ENCODE measurements at regions not wholly inside any gene's neighbourhood (a gene's known extent, or its start where the extent isn't known, plus 50 kb on each side); places are given as distances from the start of the nearest gene placed in this dataset.

DNA sequence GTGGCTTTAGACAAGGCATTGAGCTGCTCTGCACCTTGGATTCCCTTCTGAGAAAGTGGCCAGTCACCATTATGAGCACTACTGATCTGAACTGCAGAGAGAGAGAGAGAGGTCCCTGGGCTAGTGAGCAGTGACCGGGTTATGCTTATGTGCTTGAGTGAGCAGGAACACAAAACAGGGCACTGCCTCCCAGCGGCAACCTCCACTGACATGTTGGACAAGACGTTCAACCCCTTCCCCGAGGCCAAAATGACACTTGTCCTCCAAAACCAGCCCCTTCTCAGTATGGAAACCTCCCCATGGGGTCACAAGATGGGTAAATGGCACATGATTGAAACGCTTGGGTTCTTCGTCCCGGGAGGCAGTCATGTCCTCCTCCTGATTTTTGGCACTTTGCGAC lies 339.4 kb upstream of the ZMIZ1 start:
- TF ChIP-seq CTCF (IDR thresholded peaks at IDR 0.05; ENCODE audit: unreplicated experiment): no peak
- BruUV-seq (replicated peaks): no TSS peak
- intact Hi-C loops (cut with micrococcal nuclease; ENCODE audit: unreplicated experiment): no loop called here
- DNase-seq: no peak
- Mint-ChIP-seq H3K36me3 (ENCODE audit: insufficient read depth, unreplicated experiment) (no peaks in the 10 kb centered on the region), H3K4me1 (ENCODE audit: low read depth, unreplicated experiment) (no peaks in the 10 kb centered on the region), H3K4me3 (ENCODE audit: low read depth, unreplicated experiment) (no peak overlapping the region), H3K27me3 (ENCODE audit: unreplicated experiment) (peaks cover 94% of the 10 kb centered on the region), H3K27ac (ENCODE audit: unreplicated experiment) (no peak overlapping the region), H3K9me3 (ENCODE audit: low read depth, unreplicated experiment) (no peaks in the 10 kb centered on the region)
- CTCF ChIA-PET: no interaction called here

- intact Hi-C loops (cut with micrococcal nuclease; ENCODE audit: unreplicated experiment): no loop called here
- peaks cover 94% of the 10 kb centered on the region for H3K27me3 Mint-ChIP-seq (ENCODE audit: unreplicated experiment)
- CTCF ChIA-PET: interaction anchor here (0.7 kb wide), 1 partner anchor 523 kb away, joined by 3 read pairs; no protein-coding TSS in a partner anchor
- no peak overlapping the region for H3K4me3 Mint-ChIP-seq (ENCODE audit: low read depth, unreplicated experiment)
- TF ChIP-seq CTCF (IDR thresholded peaks at IDR 0.05; ENCODE audit: unreplicated experiment): no peak
- BruUV-seq (replicated peaks): no TSS peak
- no peak overlapping the region for H3K27ac Mint-ChIP-seq (ENCODE audit: unreplicated experiment)
- DNase-seq: no peak
- H3K9me3 Mint-ChIP-seq (ENCODE audit: low read depth, unreplicated experiment): no peaks in the 10 kb centered on the region
- no peaks in the 10 kb centered on the region for H3K4me1 Mint-ChIP-seq (ENCODE audit: low read depth, unreplicated experiment)
- H3K36me3 Mint-ChIP-seq (ENCODE audit: insufficient read depth, unreplicated experiment): no peaks in the 10 kb centered on the region
Observed at GRCh38 chr10:78729800-78730199, 339.0 kb upstream of the ZMIZ1 start.

DNA sequence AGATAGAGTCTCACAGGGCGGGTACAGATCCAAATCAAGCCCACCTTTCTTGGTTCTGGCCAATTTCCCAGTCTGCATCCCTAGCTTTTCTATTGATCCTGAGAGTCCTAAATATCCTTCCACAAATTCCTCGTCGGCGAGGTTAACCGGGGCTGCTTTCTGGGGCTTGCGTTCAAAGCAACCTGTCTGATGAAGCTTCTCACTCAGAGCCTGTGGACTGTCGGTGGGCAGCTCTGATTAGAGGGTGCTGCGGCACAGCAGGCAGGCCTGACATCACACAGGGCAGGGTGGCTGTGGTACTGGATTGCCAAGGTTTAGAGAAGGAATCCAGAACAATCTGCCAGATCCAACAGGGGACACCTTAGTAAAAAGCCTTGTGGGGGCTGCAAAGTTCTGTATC lies 338.0 kb upstream of the ZMIZ1 start:
- Mint-ChIP-seq H3K4me3 (ENCODE audit: low read depth, unreplicated experiment) (no peak overlapping the region), H3K9me3 (ENCODE audit: low read depth, unreplicated experiment) (no peaks in the 10 kb centered on the region), H3K27ac (ENCODE audit: unreplicated experiment) (no peak overlapping the region), H3K36me3 (ENCODE audit: insufficient read depth, unreplicated experiment) (no peaks in the 10 kb centered on the region), H3K27me3 (ENCODE audit: unreplicated experiment) (peaks cover 94% of the 10 kb centered on the region), H3K4me1 (ENCODE audit: low read depth, unreplicated experiment) (no peaks in the 10 kb centered on the region)
- DNase-seq: no peak
- CTCF ChIA-PET: no interaction called here
- BruUV-seq (replicated peaks): no TSS peak
- intact Hi-C loops (cut with micrococcal nuclease; ENCODE audit: unreplicated experiment): no loop called here
- no peak for TF ChIP-seq CTCF (IDR thresholded peaks at IDR 0.05; ENCODE audit: unreplicated experiment)

GRCh38 chr10:78731675-78732074 lies 337.1 kb upstream of the ZMIZ1 start:
- Mint-ChIP-seq H3K36me3 (ENCODE audit: insufficient read depth, unreplicated experiment) (no peaks in the 10 kb centered on the region), H3K27ac (ENCODE audit: unreplicated experiment) (no peak overlapping the region), H3K9me3 (ENCODE audit: low read depth, unreplicated experiment) (no peaks in the 10 kb centered on the region), H3K4me1 (ENCODE audit: low read depth, unreplicated experiment) (no peaks in the 10 kb centered on the region), H3K4me3 (ENCODE audit: low read depth, unreplicated experiment) (no peak overlapping the region), H3K27me3 (ENCODE audit: unreplicated experiment) (peaks cover 94% of the 10 kb centered on the region)
- TF ChIP-seq CTCF (IDR thresholded peaks at IDR 0.05; ENCODE audit: unreplicated experiment): no peak
- intact Hi-C loops (cut with micrococcal nuclease; ENCODE audit: unreplicated experiment): no loop called here
- no TSS peak for BruUV-seq (replicated peaks)
- CTCF ChIA-PET: no interaction called here
- DNase-seq: no peak

DNA sequence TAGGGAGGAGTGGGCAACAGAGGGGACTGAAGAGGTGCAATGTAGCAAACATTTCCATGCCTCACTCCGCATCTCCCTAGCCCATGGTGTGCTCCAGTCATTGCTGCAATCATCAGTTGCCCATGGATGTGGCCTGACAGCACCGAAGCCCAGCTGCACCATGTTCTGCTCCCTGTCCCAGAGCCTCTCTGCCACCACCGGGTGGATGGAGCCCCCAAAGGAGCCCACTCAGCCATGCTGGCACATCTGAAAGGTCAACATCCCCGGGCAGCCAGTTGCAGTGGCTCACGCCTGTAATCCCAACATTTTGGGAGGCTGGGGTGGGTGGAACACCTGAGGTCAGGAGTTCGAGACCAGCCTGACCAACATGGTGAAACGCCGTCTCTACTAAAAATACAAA lies 336.4 kb upstream of the ZMIZ1 start:
- DNase-seq: no peak
- no peak for TF ChIP-seq CTCF (IDR thresholded peaks at IDR 0.05; ENCODE audit: unreplicated experiment)
- H3K27ac Mint-ChIP-seq (ENCODE audit: unreplicated experiment): no peak overlapping the region
- peaks cover 94% of the 10 kb centered on the region for H3K27me3 Mint-ChIP-seq (ENCODE audit: unreplicated experiment)
- H3K36me3 Mint-ChIP-seq (ENCODE audit: insufficient read depth, unreplicated experiment): no peaks in the 10 kb centered on the region
- H3K4me1 Mint-ChIP-seq (ENCODE audit: low read depth, unreplicated experiment): no peaks in the 10 kb centered on the region
- CTCF ChIA-PET: no interaction called here
- no TSS peak for BruUV-seq (replicated peaks)
- intact Hi-C loops (cut with micrococcal nuclease; ENCODE audit: unreplicated experiment): no loop called here
- no peak overlapping the region for H3K4me3 Mint-ChIP-seq (ENCODE audit: low read depth, unreplicated experiment)
- no peaks in the 10 kb centered on the region for H3K9me3 Mint-ChIP-seq (ENCODE audit: low read depth, unreplicated experiment)
